ENCODE measurements at regions not wholly inside any gene's neighbourhood (a gene's known extent, or its start where the extent isn't known, plus 50 kb on each side); places are given as distances from the start of the nearest gene placed in this dataset.

- no peak for DNase-seq
Observed at GRCh38 chr15:38130205-38130567, 122.5 kb upstream of the SPRED1 start.

GRCh38 chr15:38130740-38131498 is 121.7 kb upstream of the SPRED1 start:
- no peak for DNase-seq

- no peak for DNase-seq
Observed at GRCh38 chr15:38134252-38134651, 118.4 kb upstream of the SPRED1 start.

- DNase-seq = peak; percentile 18
Observed at GRCh38 chr15:38142195-38142594, 110.4 kb upstream of the SPRED1 start.

GRCh38 chr15:38144921-38145320 is 107.7 kb upstream of the SPRED1 start:
- DNase-seq = no peak

GRCh38 chr15:38145651-38146111 is 107.0 kb upstream of the SPRED1 start:
- DNase-seq = no peak

- DNase-seq = no peak
Observed at GRCh38 chr15:38147246-38147645, 105.4 kb upstream of the SPRED1 start.

- no peak for DNase-seq
Observed at GRCh38 chr15:38148471-38148870, 104.2 kb upstream of the SPRED1 start.

GRCh38 chr15:38149315-38149714 is 103.3 kb upstream of the SPRED1 start:
- DNase-seq = no peak

GRCh38 chr15:38150148-38150547 is 102.5 kb upstream of the SPRED1 start:
- no peak for DNase-seq

- no peak for DNase-seq
Observed at GRCh38 chr15:38150794-38151193, 101.8 kb upstream of the SPRED1 start.

- DNase-seq = no peak
Observed at GRCh38 chr15:38153781-38154180, 98.9 kb upstream of the SPRED1 start.

- DNase-seq = no peak
Observed at GRCh38 chr15:38154255-38154654, 98.4 kb upstream of the SPRED1 start.

GRCh38 chr15:38154837-38155236 is 97.8 kb upstream of the SPRED1 start:
- DNase-seq = no peak

- no peak for DNase-seq
Observed at GRCh38 chr15:38163658-38164057, 89.0 kb upstream of the SPRED1 start.

GRCh38 chr15:38164061-38164460 is 88.6 kb upstream of the SPRED1 start:
- no peak for DNase-seq

GRCh38 chr15:38164507-38164906 is 88.1 kb upstream of the SPRED1 start:
- DNase-seq = no peak

- DNase-seq = no peak
Observed at GRCh38 chr15:38168467-38169070, 84.1 kb upstream of the SPRED1 start.

- no peak for DNase-seq
Observed at GRCh38 chr15:38171973-38172372, 80.7 kb upstream of the SPRED1 start.

- no peak for DNase-seq
Observed at GRCh38 chr15:38174691-38175090, 77.9 kb upstream of the SPRED1 start.

GRCh38 chr15:38176155-38176554 is 76.5 kb upstream of the SPRED1 start:
- no peak for DNase-seq

GRCh38 chr15:38176691-38177090 is 75.9 kb upstream of the SPRED1 start:
- no peak for DNase-seq

- no peak for DNase-seq
Observed at GRCh38 chr15:38182900-38183299, 69.7 kb upstream of the SPRED1 start.

- DNase-seq = no peak
Observed at GRCh38 chr15:38186507-38186906, 66.1 kb upstream of the SPRED1 start.
